ENCODE measurements at regions not wholly inside any gene's neighbourhood (a gene's known extent, or its start where the extent isn't known, plus 50 kb on each side); places are given as distances from the start of the nearest gene placed in this dataset.

- H3K4me3 ChIP-seq (ENCODE audit: low read depth, low read length) = no peak overlapping the region
- TF ChIP-seq, protein P1, sequence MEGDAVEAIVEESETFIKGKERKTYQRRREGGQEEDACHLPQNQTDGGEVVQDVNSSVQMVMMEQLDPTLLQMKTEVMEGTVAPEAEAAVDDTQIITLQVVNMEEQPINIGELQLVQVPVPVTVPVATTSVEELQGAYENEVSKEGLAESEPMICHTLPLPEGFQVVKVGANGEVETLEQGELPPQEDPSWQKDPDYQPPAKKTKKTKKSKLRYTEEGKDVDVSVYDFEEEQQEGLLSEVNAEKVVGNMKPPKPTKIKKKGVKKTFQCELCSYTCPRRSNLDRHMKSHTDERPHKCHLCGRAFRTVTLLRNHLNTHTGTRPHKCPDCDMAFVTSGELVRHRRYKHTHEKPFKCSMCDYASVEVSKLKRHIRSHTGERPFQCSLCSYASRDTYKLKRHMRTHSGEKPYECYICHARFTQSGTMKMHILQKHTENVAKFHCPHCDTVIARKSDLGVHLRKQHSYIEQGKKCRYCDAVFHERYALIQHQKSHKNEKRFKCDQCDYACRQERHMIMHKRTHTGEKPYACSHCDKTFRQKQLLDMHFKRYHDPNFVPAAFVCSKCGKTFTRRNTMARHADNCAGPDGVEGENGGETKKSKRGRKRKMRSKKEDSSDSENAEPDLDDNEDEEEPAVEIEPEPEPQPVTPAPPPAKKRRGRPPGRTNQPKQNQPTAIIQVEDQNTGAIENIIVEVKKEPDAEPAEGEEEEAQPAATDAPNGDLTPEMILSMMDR (IDR thresholded peaks at IDR 0.05; ENCODE audit: low read depth, low read length) = no peak
Measured at GRCh38 chr2:185215497-185215896, 523.1 kb upstream of the FSIP2 start.

DNA sequence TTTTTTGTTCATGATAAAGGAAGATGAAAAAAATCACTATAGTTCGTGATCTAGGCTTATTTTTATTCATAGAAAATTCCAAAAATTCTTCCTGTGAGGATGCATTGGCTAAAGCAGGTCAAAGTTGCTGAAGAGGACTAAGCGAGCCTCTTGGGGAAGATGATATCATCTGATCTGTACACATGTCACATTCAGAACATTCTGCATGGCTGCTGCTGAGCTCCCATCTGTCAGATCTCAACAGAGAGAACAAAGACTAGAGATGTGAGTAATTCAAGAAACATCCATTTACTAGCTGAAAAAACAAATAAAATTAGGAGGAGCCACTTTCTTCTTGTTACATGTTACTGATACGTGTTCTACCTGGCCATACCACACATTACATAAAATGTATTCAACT, 518.6 kb upstream of the FSIP2 start:
- no peak overlapping the region for H3K4me3 ChIP-seq (ENCODE audit: low read depth, low read length)
- TF ChIP-seq, protein P1 (IDR thresholded peaks at IDR 0.05; ENCODE audit: low read depth, low read length) = no peak

DNA sequence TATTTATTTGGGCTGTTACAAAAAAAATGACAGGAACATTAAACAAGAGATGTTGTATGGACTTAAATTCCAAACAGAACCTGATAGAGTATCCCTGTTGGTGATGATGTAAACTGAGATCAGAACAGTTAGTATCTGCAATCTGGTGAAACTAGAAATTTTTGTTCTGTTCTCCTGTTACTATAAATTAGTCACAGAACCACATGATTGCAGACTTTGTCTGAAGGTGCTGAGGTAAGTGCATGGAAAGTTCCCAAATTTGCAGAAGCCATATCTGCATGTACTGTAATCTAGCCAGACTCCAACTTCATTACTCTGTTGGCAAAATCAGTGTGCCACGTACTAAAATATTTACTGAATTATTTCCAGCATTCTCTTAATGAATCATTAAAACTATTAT, 516.3 kb upstream of the FSIP2 start:
- TF ChIP-seq, protein P1 (IDR thresholded peaks at IDR 0.05; ENCODE audit: low read depth, low read length) = no peak
- H3K4me3 ChIP-seq (ENCODE audit: low read depth, low read length) = no peak overlapping the region

DNA sequence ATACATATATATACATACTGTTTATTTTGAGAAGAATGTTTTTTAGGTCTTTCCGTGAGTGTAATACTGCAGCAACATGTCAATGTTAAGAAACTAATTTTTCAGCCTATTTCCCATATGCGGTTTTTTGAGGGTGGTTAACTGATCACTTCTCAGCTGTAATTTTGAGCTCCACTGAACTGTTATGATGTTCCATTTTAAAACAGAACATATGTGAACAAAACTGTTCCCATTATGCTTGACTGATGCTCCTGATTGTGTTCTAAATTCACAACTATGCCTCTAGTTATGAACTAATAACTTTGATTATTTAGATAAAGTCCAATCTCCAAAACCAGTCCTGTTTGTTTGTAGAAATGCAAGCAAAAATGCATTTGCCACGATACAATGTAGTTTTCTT, 511.2 kb upstream of the FSIP2 start:
- TF ChIP-seq, protein P1 (IDR thresholded peaks at IDR 0.05; ENCODE audit: low read depth, low read length) = no peak

GRCh38 chr2:185239491-185239890, 499.1 kb upstream of the FSIP2 start:
- H3K4me3 ChIP-seq (ENCODE audit: low read depth, low read length) = no peak overlapping the region
- TF ChIP-seq, protein P1 (IDR thresholded peaks at IDR 0.05; ENCODE audit: low read depth, low read length) = no peak

More for the DNA sequence above, 511.2 kb upstream of the FSIP2 start:
- H3K4me3 ChIP-seq (ENCODE audit: low read depth, low read length) = no peak overlapping the region

- TF ChIP-seq, protein P1 (IDR thresholded peaks at IDR 0.05; ENCODE audit: low read depth, low read length) = no peak
- H3K4me3 ChIP-seq (ENCODE audit: low read depth, low read length) = no peak overlapping the region
Measured at GRCh38 chr2:185240796-185241195, 497.8 kb upstream of the FSIP2 start.

DNA sequence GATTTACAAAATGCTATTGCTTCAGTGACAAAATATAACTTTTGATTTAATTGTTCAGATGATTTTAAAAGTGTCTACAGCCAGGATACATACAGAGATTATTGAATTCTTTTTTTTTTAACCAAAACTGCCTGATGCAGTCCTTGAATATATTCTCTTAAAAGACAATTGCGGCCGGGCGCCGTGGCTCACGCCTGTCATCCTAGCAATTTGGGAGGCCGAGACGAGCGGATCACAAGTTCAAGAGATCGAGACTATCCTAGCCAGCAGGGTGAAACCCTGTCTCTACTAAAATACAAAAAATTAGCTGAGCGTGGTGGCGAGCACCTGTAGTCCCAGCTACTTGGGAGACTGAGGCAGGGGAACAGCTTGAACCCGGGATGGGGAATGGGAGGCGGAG, 497.0 kb upstream of the FSIP2 start:
- TF ChIP-seq, protein P1 (IDR thresholded peaks at IDR 0.05; ENCODE audit: low read depth, low read length) = no peak
- H3K4me3 ChIP-seq (ENCODE audit: low read depth, low read length) = no peak overlapping the region

Data from WI38 (cell line).